ENCODE measurements at regions not wholly inside any gene's neighbourhood (a gene's known extent, or its start where the extent isn't known, plus 50 kb on each side); places are given as distances from the start of the nearest gene placed in this dataset.

GRCh38 chr9:108185613-108186012 is 670.2 kb downstream of the ACTL7B start:
- TF ChIP-seq, protein P1, sequence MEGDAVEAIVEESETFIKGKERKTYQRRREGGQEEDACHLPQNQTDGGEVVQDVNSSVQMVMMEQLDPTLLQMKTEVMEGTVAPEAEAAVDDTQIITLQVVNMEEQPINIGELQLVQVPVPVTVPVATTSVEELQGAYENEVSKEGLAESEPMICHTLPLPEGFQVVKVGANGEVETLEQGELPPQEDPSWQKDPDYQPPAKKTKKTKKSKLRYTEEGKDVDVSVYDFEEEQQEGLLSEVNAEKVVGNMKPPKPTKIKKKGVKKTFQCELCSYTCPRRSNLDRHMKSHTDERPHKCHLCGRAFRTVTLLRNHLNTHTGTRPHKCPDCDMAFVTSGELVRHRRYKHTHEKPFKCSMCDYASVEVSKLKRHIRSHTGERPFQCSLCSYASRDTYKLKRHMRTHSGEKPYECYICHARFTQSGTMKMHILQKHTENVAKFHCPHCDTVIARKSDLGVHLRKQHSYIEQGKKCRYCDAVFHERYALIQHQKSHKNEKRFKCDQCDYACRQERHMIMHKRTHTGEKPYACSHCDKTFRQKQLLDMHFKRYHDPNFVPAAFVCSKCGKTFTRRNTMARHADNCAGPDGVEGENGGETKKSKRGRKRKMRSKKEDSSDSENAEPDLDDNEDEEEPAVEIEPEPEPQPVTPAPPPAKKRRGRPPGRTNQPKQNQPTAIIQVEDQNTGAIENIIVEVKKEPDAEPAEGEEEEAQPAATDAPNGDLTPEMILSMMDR (IDR thresholded peaks at IDR 0.05): no peak
- no peak for TF ChIP-seq POLR2A (IDR thresholded peaks at IDR 0.05)
- TF ChIP-seq POLR2AphosphoS5 (IDR thresholded peaks at IDR 0.05): no peak
- no peak for TF ChIP-seq EP300 (IDR thresholded peaks at IDR 0.05)
